ENCODE measurements at regions not wholly inside any gene's neighbourhood (a gene's known extent, or its start where the extent isn't known, plus 50 kb on each side); places are given as distances from the start of the nearest gene placed in this dataset.

- DNase-seq = no peak
These were observed 118.1 kb downstream of the MAT2B start for GRCh38 chr5:163623524-163623923.

GRCh38 chr5:163623986-163624385 is 118.6 kb downstream of the MAT2B start:
- DNase-seq = no peak

- no peak for DNase-seq
These were observed 119.0 kb downstream of the MAT2B start for GRCh38 chr5:163624431-163624830.

- no peak for DNase-seq
These were observed 121.5 kb downstream of the MAT2B start for GRCh38 chr5:163626904-163627434.

GRCh38 chr5:163631856-163632255 is 126.4 kb downstream of the MAT2B start:
- no peak for DNase-seq

- no peak for DNase-seq
These were observed 128.6 kb downstream of the MAT2B start for GRCh38 chr5:163633926-163634460.

GRCh38 chr5:163635631-163636030 is 130.2 kb downstream of the MAT2B start:
- DNase-seq = no peak

GRCh38 chr5:163642904-163643303 is 137.5 kb downstream of the MAT2B start:
- DNase-seq = no peak

- DNase-seq = no peak
These were observed 140.3 kb downstream of the MAT2B start for GRCh38 chr5:163645421-163646416.

GRCh38 chr5:163649514-163649913 is 144.1 kb downstream of the MAT2B start:
- no peak for DNase-seq

GRCh38 chr5:163653526-163653925 is 148.1 kb downstream of the MAT2B start:
- DNase-seq = no peak

- no peak for DNase-seq
These were observed 153.5 kb downstream of the MAT2B start for GRCh38 chr5:163658702-163659567.

GRCh38 chr5:163659568-163659902 is 154.1 kb downstream of the MAT2B start:
- no peak for DNase-seq

- no peak for DNase-seq
These were observed 155.1 kb downstream of the MAT2B start for GRCh38 chr5:163660486-163660885.

- no peak for DNase-seq
These were observed 155.9 kb downstream of the MAT2B start for GRCh38 chr5:163661360-163661759.

- DNase-seq = no peak
These were observed 164.6 kb downstream of the MAT2B start for GRCh38 chr5:163670036-163670435.

- no peak for DNase-seq
These were observed 171.7 kb downstream of the MAT2B start for GRCh38 chr5:163677092-163677491.

- DNase-seq = no peak
These were observed 176.8 kb downstream of the MAT2B start for GRCh38 chr5:163682234-163682633.

- no peak for DNase-seq
These were observed 182.0 kb downstream of the MAT2B start for GRCh38 chr5:163687414-163687813.

- DNase-seq = no peak
These were observed 186.7 kb downstream of the MAT2B start for GRCh38 chr5:163692091-163692490.

GRCh38 chr5:163695830-163696578 is 190.6 kb downstream of the MAT2B start:
- no peak for DNase-seq

GRCh38 chr5:163696579-163696887 is 191.1 kb downstream of the MAT2B start:
- no peak for DNase-seq

All from SIG-M5 (cell line).